ENCODE measurements at regions not wholly inside any gene's neighbourhood (a gene's known extent, or its start where the extent isn't known, plus 50 kb on each side); places are given as distances from the start of the nearest gene placed in this dataset.

- TF ChIP-seq EZH2phosphoT487 (IDR thresholded peaks at IDR 0.05; ENCODE audit: unreplicated experiment) (no peak), POLR2AphosphoS5 (IDR thresholded peaks at IDR 0.05; ENCODE audit: low read depth) (no peak), JUNB (IDR thresholded peaks at IDR 0.05; ENCODE audit: unreplicated experiment) (no peak), EZH2 (IDR thresholded peaks at IDR 0.05; ENCODE audit: low read depth, unreplicated experiment) (no peak), ZNF114 (CRISPR knock-in tag; IDR thresholded peaks at IDR 0.05) (no peak), ZNF462 (CRISPR knock-in tag; IDR thresholded peaks at IDR 0.05) (no peak)
Measured at GRCh38 chr17:5854871-5855554, 215.2 kb upstream of the WSCD1 start (continued).

GRCh38 chr17:5861246-5861645 is 208.9 kb upstream of the WSCD1 start:
- H4K20me1 ChIP-seq (replicated peaks; ENCODE audit: insufficient read depth) = no peaks in the 10 kb centered on the region
- Mint-ChIP-seq H3K36me3 (ENCODE audit: low read depth) (no peaks in the 10 kb centered on the region), H3K9me3 (no peaks in the 10 kb centered on the region), H3K4me1 (peaks cover 10% of the 10 kb centered on the region; the same call in 2 of the 3 replicates), H3K4me3 (no peak overlapping the region), H3K27me3 (ENCODE audit: insufficient read depth, low read depth, poor library complexity) (peaks cover 6% of the 10 kb centered on the region), H3K27ac (no peak overlapping the region)
- H3F3A ChIP-seq (replicated peaks; ENCODE audit: low read depth) = no peaks in the 10 kb centered on the region
- DNase-seq (ENCODE audit: low spot score) (no peak), ATAC-seq (no peak)
- no peak overlapping the region for H2AFZ ChIP-seq
- peaks cover 13% of the 10 kb centered on the region for H3K9me2 ChIP-seq (ENCODE audit: insufficient read depth)
- H3K4me2 ChIP-seq = no peak overlapping the region
- H3K36me3 ChIP-seq (ENCODE audit: insufficient read depth) = no peaks in the 10 kb centered on the region
- no peak overlapping the region for H3K27ac ChIP-seq (ENCODE audit: low read depth)
- H3K4me3 ChIP-seq = no peak overlapping the region
- H3K27me3 ChIP-seq (ENCODE audit: insufficient read depth) = no peaks in the 10 kb centered on the region
- no peaks in the 10 kb centered on the region for H3K4me1 ChIP-seq (ENCODE audit: insufficient read depth)
- no peaks in the 10 kb centered on the region for H3K79me2 ChIP-seq (replicated peaks; ENCODE audit: insufficient read depth)
- TF ChIP-seq CTCF (conservative IDR thresholded peaks at IDR 0.05; ENCODE audit: low read depth in 2 of 2) = no peak
- no peak for TF ChIP-seq REST (IDR thresholded peaks at IDR 0.05; ENCODE audit: unreplicated experiment)
- no peak for TF ChIP-seq EZH2phosphoT487 (IDR thresholded peaks at IDR 0.05; ENCODE audit: unreplicated experiment)
